ENCODE measurements at regions not wholly inside any gene's neighbourhood (a gene's known extent, or its start where the extent isn't known, plus 50 kb on each side); places are given as distances from the start of the nearest gene placed in this dataset.

GRCh38 chr2:128978212-128978611, 659.5 kb upstream of the HS6ST1 start:
- no peak for DNase-seq

GRCh38 chr2:128979182-128979581, 660.5 kb upstream of the HS6ST1 start:
- DNase-seq: no peak

DNA sequence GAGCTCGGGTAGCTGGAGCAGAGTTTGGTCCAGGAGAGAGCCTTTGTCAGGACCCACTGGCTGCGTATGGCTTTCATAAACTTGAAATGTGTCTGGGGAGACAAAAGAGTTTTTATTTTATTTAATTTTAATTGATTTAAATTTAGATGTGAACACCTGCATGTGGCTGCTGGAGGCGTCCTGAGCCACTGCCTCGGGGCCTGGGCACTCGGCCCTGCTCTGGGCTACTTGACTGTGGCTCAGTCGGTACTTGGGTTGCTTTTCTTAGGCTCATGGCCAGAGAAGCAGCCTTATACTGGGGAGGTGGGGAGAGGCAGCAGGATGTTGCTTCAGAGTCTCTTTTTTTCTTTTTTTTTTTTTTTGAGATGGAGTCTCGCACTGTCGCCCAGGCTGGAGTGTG, 661.8 kb upstream of the HS6ST1 start:
- no peak for DNase-seq

GRCh38 chr2:128981353-128981752, 662.7 kb upstream of the HS6ST1 start:
- DNase-seq: no peak

DNA sequence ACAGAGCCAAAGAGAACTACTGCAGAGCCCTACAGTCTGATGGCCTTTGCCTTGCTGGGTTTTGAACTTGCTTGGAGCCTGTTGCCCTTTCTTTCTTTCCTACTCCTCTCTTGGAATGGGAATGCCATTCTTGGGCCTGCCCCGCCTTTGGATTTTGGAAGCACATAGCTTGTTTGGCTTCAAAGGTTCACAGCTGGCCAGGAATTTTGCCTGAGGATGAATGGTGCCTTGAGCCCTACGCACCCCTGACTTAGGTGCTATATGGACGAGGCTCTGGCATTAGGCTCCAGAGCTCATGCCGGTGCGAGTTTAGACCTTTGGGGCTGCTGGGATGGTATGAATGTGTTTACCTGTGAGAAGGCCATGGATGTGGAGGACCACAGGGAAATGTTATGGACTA, 663.3 kb upstream of the HS6ST1 start:
- DNase-seq: no peak

DNA sequence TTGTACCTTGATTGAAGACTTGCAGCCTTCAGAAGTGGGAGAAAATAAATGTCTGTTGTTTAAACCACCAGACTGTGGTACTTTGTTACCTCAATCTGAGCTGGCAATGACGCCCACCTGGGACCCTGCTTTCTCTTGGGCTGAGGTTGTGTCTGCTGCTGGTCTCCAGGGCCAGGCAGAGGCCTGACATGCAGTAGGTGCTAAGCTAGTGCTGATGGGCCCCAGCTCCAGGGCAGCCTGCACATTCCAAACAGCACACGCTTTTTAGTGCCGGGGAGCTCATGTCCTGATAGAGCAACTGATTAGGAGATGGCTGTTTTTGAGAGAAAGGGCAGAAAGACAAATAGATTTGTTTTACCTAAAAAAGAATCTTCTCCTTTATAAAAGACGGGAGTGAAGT, 664.0 kb upstream of the HS6ST1 start:
- no peak for DNase-seq

- DNase-seq: no peak
Measured at GRCh38 chr2:128983094-128983493, 664.4 kb upstream of the HS6ST1 start.

GRCh38 chr2:128984081-128984480, 665.4 kb upstream of the HS6ST1 start:
- no peak for DNase-seq

DNA sequence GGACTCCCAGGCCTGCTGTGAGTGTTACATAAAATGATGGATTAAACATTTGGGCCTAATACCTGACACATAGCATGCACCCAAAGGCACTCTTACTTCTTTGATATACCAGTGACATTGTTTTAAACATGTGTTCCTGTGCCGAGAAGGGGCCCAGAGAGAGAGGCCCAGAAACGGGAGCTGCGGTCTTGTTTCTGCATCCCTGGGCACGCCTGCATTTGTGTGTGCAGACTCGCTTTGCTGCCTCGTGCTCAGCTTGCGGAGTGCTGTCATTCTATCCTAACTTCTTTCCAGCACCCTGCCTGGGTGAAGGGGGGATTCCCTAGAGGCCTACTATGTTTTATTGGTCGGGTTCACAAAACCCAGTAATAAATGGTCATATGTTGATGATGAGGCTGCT, 666.2 kb upstream of the HS6ST1 start:
- DNase-seq: no peak

DNA sequence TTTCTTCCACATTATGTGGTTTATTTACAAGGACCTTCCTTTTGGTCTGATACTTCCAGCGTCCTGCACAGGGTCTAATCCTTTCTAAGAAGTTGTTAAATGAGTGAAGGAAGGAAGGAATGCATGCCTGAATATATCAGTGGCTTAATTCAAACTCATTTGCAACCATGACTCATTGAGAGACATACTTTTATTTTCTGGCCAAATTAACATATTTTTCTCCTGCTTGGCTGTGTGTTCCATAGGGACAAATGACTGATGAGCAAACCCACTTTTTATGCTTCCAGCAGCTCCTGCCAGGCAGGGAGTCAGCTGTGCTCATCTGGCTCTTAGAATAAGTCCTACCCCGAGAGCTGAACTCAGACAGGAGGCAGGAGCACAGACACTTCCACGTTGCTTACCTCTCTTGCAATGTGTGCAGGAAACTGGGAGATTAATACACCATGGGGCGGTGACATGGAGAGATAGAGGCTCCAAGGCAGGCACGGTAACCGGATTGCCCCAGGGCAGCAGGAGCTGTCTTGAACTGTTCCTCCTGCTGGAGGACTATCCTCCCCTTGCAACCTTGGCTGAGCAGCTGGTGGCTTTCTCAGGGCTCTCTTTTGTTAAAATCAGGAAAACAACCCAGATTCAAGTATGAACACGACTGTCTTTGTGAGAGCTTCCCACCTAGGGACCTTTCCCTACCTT, 667.5 kb upstream of the HS6ST1 start:
- no peak for DNase-seq

DNA sequence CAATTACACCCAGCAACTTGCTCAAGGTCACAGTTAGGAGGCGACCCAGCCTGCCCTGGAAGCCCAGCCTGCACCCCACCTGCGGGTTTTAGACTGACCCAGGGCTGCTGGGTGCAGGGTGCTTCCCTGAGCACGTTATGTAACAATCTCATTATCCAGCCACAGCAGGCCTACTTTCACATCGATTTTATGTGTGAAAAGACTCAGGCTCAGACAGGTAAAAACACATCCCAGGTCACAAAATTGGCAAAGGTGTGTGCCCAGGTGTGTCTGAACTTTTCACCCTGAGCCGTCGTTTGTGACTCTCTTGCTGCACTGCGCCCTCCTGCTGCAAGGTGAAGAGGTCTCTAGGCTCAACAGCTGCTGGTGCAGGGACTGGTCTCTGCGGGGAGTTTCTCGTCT, 668.2 kb upstream of the HS6ST1 start:
- DNase-seq: no peak

DNA sequence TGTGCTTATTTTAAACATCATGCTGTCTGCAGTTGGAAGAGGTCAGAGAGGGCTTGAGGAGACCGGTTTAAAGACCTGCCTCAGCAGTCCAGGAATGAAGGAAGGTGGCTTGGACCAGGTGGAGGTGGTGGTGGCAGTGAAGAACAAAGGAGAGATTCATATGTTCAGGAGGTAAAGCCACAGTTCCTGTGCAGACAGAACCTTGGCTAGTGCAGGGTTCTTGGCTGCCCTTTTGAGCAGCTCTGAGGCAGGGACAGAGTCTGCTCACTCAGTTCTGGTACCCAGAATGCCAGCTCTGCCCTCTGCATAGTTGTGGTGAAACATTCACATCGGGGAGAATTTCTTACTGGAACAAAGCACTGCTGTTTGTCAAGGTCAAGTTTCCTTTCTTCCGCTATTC, 669.7 kb upstream of the HS6ST1 start:
- DNase-seq: no peak

GRCh38 chr2:128988967-128989366, 670.3 kb upstream of the HS6ST1 start:
- DNase-seq: no peak

DNA sequence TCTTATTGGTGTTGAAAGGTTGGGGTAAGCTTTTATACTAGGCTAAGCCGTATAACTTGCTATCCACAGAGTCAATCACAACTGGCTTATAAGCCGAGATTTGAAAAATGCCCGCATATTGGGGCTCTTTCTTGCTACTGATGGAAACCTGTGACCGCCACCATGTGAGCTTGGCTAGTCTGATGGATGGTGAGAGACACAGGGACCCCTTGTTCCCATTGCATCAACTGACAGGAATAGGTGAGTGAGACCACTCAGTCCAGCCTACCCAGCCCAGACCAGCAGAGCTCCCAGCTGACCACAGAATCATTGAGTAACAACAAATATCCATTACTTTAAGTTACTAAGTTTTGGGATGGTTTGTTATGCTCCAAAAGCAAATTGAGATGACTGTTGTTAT, 676.4 kb upstream of the HS6ST1 start:
- no peak for DNase-seq

GRCh38 chr2:128996078-128996477, 677.4 kb upstream of the HS6ST1 start:
- no peak for DNase-seq

GRCh38 chr2:128997166-128997866, 678.6 kb upstream of the HS6ST1 start:
- DNase-seq: no peak

GRCh38 chr2:129001926-129002325, 683.3 kb upstream of the HS6ST1 start:
- DNase-seq: no peak

DNA sequence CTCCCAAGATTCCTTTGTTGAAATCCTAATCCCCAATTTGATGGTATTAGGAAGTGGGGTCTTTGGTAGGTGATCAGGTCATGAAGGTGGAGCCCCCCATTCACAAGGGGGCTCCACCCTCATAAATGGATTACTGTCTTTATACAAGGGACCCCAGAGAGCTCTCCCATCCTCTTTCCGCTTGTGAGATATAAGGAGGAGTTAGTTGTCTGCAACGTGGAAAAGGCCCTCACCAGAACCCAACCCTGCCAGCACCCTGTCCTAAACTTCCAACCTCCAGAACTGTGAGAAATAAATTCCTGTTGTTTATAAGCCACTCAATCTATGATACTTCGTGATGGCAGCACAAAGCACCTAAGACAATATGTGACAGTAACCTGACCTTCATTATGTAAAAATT, 684.1 kb upstream of the HS6ST1 start:
- no peak for DNase-seq

DNA sequence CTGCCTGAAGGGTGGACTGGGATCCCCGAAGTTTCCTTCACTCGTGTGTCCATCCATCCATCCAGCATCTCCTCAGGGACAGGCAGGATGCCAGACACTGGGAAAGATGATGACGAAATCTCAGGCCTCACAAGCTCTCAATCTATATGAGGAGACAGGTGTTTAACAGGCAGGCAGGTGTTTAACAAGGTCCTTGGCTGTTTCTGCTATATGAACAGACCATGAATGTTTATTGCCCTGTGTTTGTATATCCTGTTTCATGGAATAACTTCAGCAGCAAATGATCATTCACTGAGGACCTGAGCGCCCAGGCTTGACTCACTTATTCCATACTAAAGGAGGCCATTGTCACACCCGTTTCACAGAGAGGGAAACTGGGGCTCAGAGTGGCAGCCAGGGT, 685.8 kb upstream of the HS6ST1 start:
- no peak for DNase-seq

GRCh38 chr2:129004940-129005490, 686.3 kb upstream of the HS6ST1 start:
- DNase-seq: no peak

DNA sequence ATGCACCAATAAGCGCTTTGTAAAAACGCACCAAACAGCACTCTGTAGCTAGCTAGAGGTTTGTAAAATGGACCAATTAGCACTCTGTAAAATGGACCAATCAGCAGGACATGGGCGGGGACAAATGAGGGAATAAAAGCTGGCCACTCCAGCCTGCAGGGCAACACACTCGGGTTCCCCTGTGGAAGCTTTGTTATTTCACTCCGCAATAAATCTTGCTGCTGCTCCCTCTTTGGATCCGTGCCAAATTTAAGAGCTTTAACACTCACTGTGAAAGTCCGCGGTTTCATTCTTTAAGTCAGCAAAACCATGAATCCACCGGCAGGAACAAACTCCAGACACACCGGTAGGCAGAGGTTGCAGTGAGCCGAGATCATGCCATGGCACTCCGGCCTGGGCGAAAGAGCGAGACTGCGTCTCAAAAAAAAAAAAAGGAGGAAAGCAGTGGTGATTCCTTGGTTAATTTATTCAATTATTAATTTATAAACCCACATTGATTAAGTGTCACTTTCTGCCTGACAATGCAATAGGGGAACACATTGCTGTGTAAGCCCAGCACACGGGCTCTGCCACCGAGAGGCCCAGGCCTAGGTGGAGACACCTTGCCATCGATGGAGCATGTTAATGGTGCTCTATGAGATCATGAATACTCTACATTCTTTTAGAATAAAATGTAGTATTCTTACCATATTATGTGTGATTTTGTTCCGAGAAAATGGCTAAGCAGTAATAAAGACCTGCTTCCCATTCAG, 687.6 kb upstream of the HS6ST1 start:
- DNase-seq: no peak

DNA sequence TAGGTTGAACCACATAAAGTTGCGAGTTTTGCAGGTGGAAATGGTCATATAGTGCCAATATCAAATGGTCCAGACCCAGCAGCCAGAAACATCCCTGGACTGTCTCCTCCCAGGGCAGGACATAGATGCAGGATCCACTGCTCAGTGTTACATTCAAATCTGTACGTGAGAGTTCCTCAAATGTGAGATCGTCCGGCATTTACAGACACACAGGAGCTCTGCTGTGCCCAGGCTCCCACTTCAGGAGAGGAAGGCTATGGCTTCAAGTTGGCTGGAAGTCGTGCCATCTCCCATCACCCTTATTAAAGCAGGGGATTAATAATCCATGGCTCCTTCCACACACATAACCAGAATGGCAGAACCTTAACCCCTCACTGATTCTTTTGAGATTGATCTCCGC, 688.2 kb upstream of the HS6ST1 start:
- DNase-seq: no peak

DNA sequence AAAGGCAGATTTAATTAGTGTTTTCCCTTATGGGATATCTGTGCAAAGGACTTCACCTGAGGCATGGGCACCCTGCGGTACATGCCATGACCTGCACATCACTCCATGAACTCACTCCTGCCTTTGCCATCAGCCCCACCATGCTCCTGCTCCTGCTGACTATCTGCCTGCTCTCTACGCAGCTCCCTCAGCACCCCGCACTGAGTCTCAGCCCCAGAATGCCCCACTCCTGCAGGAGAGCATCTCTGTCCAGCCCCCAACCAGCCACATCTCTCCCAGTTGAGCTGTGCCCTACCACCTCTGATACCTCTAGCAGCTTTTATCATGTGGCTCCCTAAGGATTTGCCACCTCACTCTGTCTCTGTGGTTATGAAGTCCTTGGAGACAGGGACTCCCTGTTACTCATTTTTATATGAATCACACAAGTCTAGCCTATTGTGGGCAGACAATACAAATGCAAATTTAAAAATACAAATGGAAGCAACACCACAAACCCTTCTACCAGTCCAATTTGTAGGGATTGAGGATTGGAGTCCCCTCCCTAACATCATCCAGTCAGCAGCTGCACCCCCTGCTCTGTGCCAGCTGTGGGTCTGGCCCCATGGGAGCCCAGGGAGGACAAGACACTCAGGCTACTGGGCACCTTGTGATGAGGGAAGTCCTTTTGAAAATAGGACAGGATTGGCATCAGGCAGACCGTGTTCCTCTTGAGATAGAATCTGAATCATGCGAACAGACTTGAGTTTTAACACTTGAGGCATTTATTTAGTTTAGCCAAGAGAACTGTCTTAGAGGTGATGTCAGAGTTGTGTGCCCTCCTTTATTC, 689.6 kb upstream of the HS6ST1 start:
- no peak for DNase-seq

Measured in bone marrow (tissue), 2 donors.